Hepatocyte (in vitro differentiated cells): ENCODE measurements at regions not wholly inside any gene's neighbourhood (a gene's known extent, or its start where the extent isn't known, plus 50 kb on each side); places are given as distances from the start of the nearest gene placed in this dataset.

Source experiments
- CTCF ChIP-seq: fragments of 200-600 bp; sonication (generic); IDR thresholded peaks from 2 replicates; pipeline ENCODE4 v1.5.1; 2016; ENCODE audit warnings: antibody characterized with exemption, mild to moderate bottlenecking; ENCODE audit not compliant: poor library complexity
- EZH2 ChIP-seq: fragments of 200-600 bp; sonication (generic); IDR thresholded peaks from 2 replicates; pipeline ENCODE4 v1.6.1; 2016; ENCODE audit warnings: antibody characterized with exemption, mild to moderate bottlenecking, borderline replicate concordance

GRCh38 chr19:28504727-28505126 is 708.2 kb downstream of the UQCRFS1 start:
- no peak for TF ChIP-seq CTCF
- no peak for TF ChIP-seq EZH2
